Pulmonary artery endothelial cell (primary cell): ENCODE measurements at regions not wholly inside any gene's neighbourhood (a gene's known extent, or its start where the extent isn't known, plus 50 kb on each side); places are given as distances from the start of the nearest gene placed in this dataset.
"Not testable (repeated sequence)": the region's sequence is repeated elsewhere in the genome, so short reads cannot be mapped to it uniquely, and the experiment has no call there.

Experiments used
- DNase-seq: peaks from one replicate; pipeline ENCODE4 v3.0.0-alpha.2; 2011; ENCODE audit warnings: low read depth, low spot score

DNA sequence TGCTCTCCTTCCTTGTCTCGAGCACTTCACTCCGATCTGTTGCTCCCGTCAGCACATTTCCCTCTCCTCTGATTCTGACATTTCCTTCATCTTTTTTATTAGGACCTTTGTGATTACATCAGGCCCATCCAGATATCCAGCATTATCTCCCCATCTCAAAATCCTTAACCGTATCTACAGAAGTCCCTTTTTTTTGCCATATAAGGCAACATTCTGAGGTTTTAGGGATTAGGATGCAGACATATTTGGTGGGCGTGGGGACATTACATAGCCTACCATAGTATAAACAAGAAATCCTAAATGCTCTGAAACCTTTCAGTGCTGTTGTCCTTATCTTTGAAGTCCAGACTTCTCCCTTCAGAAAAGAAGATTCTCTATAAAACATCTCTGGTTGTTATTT, 505.0 kb upstream of the PITX2 start:
- DNase-seq, result no peak

DNA sequence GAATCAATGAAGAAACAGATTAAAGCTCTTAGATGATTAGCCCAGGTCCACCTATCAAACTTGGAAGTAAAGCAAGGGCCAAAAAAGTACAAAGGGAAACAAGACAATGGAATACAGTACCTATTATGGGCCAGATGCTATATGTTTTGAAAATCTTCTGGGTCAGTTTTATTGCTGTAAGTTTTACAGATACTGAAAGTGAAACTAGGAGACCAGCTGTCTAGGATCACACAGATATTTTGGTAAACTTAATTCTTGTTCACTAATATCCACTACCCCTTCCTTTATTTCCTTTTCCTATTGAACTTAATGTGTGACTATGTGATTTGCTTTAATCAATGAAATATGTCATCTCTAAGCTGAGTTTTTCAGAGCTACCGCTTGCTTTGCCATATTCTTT, 505.4 kb upstream of the PITX2 start:
- DNase-seq, result no peak

DNA sequence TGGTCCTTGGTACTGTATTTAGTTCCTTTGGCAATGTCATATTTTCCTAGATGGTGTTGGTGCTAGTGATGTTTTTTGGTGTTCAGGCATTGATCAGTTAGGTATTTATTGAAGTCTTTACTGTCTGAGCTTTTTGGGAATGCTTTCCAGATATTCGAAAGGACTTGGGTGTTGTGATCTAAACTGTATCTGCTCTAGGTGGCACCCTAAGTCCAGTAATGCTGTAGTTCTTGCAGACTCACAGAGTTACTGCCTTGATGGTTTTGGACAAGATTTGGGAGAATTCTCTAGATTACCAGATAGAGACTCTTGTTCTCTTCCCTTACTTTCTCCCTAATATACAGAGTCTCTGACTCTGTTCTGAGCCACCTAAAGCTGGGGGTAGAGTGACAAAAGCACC, 513.6 kb upstream of the PITX2 start:
- DNase-seq, result no peak

DNA sequence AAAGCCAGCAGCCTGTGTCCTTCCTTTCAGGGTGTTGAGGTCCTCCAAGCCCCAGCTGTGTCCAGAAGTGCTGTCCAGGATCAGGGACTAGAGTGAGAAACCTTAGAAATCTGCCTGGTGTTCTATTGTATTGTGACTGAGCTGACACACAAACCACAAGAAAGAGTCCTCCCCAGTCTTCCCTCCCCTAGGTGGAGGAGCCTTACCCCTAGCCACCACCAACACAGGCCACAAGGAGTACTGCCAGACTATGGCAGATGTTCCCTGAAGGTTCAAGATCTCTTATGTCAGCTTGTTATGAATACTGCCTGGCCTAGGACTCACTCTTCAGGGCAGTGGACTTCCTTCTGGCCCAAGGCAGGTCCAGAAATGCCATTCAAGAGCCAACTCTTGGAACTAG, 514.1 kb upstream of the PITX2 start:
- no peak for DNase-seq

DNA sequence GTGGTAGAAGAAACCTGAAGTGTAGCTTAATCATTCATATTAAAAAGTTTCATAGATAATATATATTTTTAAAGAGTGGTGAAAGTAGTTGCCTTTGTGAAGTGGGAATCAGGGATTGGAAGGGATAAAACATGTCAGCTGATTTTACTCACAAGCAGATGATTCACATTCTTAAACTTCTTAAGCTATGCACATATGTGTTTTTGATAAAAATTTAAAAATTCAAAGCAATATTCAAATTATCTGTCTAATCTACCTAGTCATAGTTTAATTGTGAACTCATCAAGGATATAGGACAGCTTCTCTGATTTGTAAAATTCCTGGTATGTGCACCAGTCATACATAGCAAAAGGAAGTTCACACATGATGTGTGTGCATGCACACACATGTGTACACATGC, 520.6 kb upstream of the PITX2 start:
- no peak for DNase-seq

DNA sequence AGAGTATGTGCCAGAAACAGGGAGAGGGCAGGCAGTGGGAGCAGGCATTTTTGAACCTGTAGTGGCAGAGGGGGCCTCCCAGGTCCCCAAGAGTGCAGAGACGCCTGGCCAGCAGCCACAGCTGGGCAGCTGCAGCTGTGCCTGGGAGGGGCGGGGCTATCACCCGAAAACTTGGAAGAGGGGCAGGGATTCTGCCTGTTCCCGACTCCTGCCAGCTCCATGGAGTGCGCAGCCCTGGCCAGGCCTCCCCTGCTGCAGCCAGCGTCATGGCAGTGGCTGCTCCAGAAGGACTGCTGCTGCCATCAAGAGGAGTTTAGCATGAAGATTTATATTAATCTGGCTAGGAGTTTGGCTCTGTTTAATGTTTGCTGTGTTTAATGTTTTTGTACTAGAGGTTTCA, 532.1 kb upstream of the PITX2 start:
- DNase-seq, result no peak

DNA sequence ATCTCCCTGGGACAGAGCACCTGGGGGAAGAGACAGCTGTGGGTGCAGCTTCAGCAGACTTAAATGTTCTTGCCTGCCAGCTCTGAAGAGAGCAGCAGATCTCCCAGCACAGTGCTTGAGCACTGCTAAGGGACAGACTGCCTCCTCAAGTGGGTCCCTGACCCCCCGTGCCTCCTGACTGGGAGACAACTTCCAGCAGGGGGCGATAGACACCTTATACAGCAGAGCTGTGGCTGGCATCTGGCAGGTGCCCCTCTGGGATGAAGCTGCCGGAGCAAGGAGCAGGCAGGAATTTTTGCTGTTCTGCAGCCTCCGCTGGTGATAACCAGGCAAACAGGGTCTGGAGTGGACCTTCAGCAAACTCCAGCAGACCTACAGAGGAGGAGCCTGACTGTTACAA, 541.7 kb upstream of the PITX2 start:
- not testable (repeated sequence) for DNase-seq

DNA sequence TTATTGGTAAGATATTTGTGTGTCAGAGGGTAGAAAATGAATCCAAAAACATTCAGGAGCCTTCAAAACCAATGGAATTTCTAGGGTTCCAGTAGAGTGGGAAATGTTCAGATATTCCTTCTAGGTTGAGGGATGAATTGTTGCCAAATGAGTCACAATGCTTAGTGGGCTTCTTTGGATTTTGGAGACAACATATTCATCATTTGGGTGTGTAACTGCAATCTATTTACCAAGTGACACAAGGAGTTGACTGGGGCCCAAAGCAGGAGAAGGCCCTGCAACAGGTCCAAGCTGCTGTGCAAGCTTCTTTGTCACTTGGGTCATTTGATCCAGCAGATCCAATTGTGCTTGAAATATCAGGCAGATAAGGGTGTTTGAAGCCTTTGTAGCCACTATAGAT, 551.5 kb upstream of the PITX2 start:
- no peak for DNase-seq

DNA sequence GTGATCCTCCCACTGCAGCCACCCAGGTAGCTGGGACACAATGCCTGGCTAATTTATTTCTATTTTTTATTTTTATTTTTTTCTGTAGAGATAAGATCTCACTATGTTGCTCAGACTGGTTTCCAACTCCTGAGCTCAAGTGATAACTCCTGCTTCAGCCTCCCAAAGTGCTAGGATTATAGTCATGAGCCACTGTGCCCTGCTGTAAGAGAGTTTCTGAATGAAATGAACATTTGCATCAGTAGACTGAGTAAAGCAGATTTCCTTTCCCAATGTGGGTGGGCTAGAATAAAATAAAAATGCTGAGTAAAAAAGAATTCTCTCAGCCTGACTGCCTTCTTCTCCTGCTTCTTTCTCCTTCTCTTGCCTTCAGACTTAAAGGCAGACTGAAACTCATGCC, 555.4 kb upstream of the PITX2 start:
- DNase-seq, result no peak

DNA sequence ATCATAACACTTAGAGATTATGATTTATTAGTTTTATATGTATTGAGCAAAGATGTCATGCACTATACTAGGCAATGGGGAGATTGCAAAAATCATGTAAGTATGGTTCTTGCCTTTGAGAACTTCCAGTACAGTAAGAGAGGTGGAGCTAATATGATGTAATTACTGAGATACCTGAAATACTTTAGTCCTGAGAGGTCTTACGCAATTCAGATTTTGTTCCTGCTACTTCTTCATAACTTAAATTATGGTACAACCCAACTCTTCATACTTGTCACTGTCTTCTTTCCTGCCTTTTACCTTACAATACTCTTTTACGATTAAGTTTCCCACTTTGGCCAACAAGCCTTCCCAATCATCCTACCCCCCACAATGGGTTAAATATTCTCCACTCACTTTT, 564.2 kb upstream of the PITX2 start:
- DNase-seq, result no peak

DNA sequence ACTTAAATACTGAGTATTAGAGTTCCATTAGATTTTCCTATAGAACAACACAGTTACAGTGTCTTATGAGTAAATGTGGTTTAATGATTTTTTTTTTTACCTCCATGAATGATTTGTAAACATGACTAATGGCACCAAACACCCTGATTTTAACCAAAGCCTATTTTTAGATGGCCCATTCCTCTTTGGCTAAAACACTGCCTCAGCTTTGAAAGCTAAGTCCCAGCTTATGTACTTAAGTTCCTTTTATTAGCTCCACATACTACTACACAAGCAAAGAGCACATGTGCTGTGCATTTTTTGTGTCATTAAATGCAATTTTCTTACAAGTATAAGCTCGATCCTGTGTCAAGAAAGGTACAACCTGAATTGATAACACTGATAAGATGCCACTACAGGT, 575.6 kb upstream of the PITX2 start:
- DNase-seq, result no peak

DNA sequence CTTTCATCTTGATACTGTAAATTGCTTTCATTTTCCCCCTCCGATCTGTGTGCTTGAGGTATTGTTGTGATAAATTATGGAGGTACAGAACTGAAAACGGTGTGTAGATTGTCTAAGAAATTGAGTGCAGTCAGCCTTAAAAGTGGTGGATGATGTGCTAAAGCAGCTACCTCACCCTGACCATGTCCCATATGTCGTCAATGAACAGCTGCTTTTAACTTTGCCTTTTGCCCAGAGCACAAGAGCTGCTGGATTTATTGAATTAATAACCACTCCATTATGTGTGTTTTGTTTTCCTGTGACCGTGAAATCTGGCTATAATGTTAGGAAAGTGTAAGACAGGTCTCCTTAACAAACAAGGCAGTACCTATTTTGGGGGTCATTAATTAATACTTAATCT, 581.9 kb upstream of the PITX2 start:
- DNase-seq, result no peak

DNA sequence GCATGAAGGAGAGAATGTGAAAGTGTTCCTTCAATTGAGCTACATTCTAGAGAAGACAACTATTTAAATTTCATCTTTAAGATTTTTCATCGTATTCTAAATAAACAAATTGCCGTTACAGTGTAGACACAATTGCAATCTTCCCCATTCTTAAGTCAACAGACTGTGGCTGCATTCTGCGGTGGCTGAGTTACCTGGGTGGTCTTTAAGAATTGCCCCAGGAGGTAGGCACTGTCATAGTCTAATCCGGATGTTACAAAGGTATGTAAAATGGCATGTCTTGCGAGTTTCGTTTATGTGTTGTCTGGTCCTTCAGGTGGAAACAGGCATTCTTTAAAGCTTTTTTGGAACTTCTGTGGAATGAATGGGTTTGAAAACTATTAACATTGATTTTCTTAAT, 586.1 kb upstream of the PITX2 start:
- DNase-seq, result no peak

DNA sequence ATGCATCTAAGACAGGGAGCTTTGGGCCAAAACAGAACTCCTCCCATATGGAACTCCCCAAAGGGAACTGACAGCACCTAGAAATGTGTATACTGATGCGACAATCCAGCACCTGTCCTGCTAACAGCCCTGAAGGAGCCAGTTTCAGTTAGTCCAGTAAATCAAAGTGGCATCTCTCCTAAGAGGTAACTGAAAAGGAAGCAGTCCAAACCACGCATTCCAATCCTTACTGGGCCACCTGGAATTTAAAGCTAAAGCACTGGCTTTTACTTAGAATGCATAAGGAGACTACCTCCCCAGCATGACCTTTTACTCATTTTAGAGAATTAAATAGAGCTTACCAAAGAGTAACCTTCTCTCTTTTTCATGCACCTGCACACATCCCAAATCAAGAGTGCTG, 586.8 kb upstream of the PITX2 start:
- no peak for DNase-seq

DNA sequence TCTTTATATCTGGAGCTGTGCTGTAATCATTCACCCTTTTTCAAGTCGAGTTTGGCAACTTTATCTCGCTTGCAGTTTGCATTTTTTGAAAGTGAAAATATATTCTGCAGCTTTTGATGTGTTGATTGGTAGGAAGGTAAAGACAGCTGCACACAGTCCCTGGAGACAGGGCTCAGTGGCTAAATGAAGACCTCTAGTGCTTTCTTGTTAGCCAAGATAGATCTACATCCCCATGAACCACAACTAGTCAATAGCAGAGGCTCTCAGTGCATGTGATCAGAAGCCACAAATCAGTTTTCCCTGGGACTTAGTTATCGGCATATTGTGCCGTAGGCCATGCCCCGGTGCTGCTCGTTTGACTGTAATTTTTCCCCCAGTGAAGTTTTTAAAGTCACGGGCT, 587.7 kb upstream of the PITX2 start:
- DNase-seq, result no peak

DNA sequence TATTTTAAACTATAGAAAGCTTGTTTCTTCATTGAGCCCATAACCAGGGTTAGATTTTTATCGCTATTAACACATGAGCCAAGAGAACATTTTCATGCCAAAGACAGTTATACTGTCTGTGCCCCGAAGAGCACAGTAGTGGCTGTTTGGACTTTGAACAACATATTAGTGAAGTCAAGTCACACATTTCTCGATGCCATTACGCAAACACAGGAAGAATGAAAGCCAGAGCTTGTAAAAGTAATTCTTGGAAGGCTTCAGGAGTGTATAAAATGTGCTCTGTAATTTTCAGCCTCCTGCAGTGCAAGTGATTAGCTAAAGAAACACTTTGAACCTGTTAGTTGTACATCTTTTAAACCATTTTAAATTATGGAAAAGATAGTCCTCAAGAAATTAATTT, 590.7 kb upstream of the PITX2 start:
- DNase-seq, result no peak

DNA sequence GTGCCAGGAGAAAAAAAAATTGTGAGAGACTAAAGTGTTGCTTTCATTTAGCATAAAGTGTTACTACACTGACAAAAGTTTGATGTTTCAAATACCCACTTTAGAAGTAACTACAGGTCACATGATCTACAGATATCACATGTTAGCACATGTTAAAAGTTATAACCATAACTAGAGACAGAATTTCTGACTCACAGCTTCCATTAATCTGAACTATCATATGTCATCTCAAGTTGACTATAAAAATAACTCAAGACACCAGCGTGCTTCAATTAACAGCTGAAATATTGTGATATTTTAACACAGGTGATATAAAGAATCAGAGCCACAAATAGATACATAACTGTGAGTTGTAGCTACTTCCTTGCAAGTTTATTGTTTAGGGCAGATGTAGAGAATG, 591.5 kb upstream of the PITX2 start:
- DNase-seq, result no peak

DNA sequence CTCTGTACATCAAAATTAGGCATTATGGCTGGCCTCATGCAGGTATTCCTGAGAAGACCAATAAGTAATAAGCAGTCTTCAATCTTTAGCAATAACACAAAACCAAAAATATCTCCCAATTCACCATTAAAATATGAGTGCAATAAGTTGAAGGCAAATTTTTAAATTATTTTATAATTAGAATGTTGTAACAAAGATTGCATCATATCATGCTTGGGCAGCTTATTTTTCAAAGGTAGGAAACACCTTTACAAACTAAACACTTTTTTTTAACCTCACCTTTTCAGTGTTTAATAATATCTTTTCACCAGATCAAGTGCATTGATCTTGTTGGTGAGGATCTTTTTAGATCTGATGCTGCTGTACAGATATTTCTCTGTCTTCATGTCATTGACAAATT, 592.9 kb upstream of the PITX2 start:
- no peak for DNase-seq

DNA sequence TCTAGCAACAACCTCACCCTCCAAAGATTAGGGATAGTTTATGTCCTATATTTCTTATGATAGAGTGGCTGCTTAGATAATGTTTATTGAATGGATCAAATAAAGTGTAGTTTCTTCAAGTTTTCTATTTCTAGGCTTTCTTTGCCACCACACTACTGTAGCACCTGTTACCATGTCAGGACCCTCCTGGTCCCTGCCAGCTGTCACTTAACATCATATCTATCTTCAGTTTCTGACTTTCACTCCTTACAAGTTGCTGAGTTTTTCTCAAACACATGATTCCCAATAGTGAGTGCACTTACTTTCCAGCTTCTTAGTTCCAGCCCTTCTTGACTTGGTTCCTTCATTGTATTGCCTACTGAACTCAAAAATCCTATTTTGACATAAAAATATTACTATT, 593.9 kb upstream of the PITX2 start:
- no peak for DNase-seq

DNA sequence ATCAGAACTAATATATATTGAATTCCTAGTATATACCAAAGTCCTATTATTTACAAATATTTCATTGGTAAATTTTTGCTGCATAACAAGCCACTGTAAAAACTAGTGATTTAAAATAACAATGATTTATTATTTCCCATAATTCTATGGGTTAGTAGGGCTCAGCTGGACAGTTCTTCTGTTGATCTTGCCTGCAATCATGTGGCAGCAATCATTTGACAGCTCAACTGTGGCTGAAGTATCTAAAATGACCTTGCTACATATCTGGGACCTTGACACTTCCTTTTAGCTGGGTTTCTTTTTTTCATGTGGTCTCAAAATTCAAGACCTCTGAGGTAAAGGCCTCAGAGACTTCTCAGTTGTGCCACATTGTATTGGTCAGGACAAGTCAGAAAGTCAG, 598.5 kb upstream of the PITX2 start:
- DNase-seq, result no peak

DNA sequence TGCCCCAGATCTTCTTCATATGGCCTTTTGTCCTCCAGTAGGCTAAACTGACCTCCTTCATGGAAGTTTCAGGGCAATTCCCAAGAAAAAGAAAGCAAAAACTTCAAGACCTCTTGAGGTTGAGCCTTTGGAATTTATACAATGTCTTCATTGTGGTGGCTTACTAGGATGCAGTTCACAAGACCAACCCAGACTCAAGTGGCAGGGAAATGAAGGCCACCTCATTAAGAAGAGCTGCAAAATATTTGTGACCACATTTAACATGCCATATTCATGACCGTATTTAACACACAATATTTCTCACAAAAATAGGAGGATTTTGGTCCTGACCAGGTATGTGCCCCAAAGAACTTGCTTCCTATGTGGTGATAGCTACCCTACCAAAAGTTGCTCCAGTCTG, 605.5 kb upstream of the PITX2 start:
- DNase-seq, result no peak

DNA sequence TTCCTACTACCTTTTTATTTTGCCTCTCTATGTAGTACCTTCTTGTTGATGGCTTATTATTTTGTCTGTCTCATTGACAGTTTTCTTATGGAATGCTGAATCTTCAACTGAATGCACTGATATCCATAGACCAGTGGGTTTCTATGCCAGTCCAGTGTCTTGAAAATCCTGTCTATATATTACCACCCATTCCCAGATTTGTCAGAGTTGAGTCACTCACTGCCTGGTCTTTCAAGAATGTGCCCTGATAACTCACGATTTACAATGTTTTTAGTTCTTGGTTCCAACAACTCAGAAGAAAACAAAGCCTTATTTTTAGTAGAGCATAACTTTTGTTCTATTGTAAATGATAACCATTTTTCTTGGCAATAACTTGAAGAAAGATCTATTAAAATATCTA, 606.0 kb upstream of the PITX2 start:
- DNase-seq, result no peak

DNA sequence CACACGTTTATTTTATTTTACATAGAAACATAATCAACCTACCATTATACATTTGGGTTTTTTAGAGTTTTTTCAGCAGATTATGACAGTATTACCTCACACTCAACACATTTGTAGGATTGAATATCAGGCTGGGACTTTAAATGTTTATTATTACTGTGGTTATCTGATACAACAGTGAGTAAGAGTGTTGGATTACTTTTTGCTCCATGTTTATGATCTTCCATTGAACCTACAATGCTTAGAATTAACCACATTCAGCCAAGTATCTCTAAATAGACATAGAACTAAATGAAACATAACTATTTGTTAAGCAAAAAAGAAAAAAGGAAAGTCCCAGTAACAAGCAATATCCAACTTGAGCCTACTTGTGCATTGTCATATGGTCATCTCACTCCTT, 607.4 kb upstream of the PITX2 start:
- no peak for DNase-seq

DNA sequence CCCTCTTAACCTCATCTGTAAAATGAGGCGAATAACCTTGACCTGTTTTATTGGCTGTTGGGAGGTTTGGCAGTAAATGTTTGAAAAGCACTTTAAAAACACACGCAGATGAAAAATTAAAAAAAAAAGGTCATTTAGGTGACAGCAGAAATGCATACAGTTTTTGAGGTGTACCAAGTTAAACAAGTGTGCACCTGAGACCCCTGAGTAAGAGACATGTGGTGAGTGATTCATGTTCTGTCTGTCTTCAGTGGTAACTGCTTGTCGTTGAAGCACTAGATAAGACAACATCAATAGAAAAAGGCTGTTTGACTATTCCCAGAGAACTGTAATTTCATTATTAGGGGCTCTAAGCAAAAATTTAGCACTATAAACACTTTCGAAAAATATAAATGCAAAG, 608.4 kb upstream of the PITX2 start:
- DNase-seq, result no peak

DNA sequence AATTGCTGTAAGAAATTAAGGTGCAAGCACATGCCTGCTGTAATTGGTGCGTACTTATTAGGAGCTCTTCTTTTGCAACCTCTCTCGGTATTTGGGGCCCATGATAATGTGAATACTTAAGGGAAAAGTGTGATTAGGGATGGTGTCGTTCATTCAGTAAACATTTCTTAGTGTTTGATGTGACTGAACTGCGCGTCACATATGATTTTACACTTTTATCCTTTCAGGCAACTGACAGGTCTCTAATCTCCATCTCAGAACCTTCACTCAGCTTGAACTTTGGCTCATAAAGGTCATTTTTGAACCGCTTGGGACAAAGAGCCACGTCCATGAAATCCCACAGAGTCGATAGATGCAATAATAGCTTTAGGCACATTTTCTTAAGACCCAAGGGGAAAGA, 612.1 kb upstream of the PITX2 start:
- DNase-seq, result no peak
